ENCODE measurements at regions not wholly inside any gene's neighbourhood (a gene's known extent, or its start where the extent isn't known, plus 50 kb on each side); places are given as distances from the start of the nearest gene placed in this dataset.

- Histone ChIP-seq H2AFZ (ENCODE audit: low read depth, low read length, poor library complexity, severe bottlenecking) (no peak overlapping the region), H3K27ac (ENCODE audit: low read depth, low read length) (no peak overlapping the region), H3K9me2 (ENCODE audit: insufficient read depth) (no peaks in the 10 kb centered on the region), H3K4me2 (ENCODE audit: low read length) (no peak overlapping the region), H3K36me3 (ENCODE audit: control insufficient read depth in 1 of 2, insufficient read depth in 2 of 2, low read length in 2 of 2) (no peaks in the 10 kb centered on the region), H4K20me1 (ENCODE audit: insufficient read depth) (no peaks in the 10 kb centered on the region), H3K9me3 (ENCODE audit: control insufficient read depth in 1 of 2, insufficient read depth in 1 of 2, low read depth in 1 of 2, low read length in 2 of 2) (no peaks in the 10 kb centered on the region), H3K4me3 (replicated peaks in 1 of 2; ENCODE audit: low read depth in 1 of 2, low read length in 2 of 2) (no peak overlapping the region), H3K27me3 (ENCODE audit: insufficient read depth, low read length) (no peaks in the 10 kb centered on the region), H3K79me2 (ENCODE audit: insufficient read depth, low read length) (no peaks in the 10 kb centered on the region), H3K9ac (ENCODE audit: low read length) (no peak overlapping the region), H3K4me1 (ENCODE audit: control insufficient read depth in 1 of 2, insufficient read depth in 2 of 2, low read length in 2 of 2) (no peaks in the 10 kb centered on the region)
- no TSS peak for BruUV-seq (replicated peaks)
- DNase-seq (ENCODE audit: low read depth, low spot score) (no peak), ATAC-seq (no peak)
- ChIA-PET RAD21 (ENCODE audit: low non-redundant PET in 1 of 2, low total read pairs in 2 of 2, uncharacterized antibody in 2 of 2, unreplicated experiment in 2 of 2) (no interaction called here), CTCF (no interaction called here), POLR2A (no interaction called here)
- TF ChIP-seq ZBTB33 (IDR thresholded peaks at IDR 0.05; ENCODE audit: extremely low read depth, insufficient replicate concordance, low read length), result no peak
- no peak for TF ChIP-seq ATF3 (IDR thresholded peaks at IDR 0.05)
- TF ChIP-seq REST (IDR thresholded peaks at IDR 0.05; ENCODE audit: low read depth), result no peak
- no peak for TF ChIP-seq TCF7L2 (IDR thresholded peaks at IDR 0.05; ENCODE audit: borderline replicate concordance, extremely low read depth, insufficient read depth, insufficient read length)
- TF ChIP-seq YY1 (IDR thresholded peaks at IDR 0.05; ENCODE audit: extremely low read depth, insufficient replicate concordance, low read depth, low read length), result no peak
- intact Hi-C loops (cut with micrococcal nuclease), result no loop called here
These were observed 445.6 kb upstream of the PDE3A start for GRCh38 chr12:19922717-19923116.
